Body of pancreas (tissue), 4 donors: ENCODE measurements at regions not wholly inside any gene's neighbourhood (a gene's known extent, or its start where the extent isn't known, plus 50 kb on each side); places are given as distances from the start of the nearest gene placed in this dataset.

Experiments
- ATAC-seq: fragments of 150-250 bp; one replicate; pipeline ENCODE4 v1.9.1; 2016
- DNase-seq, 4 donors: peaks; one replicate each; pipeline ENCODE4 v3.0.0-alpha.2; 2019
- H3K27ac ChIP-seq, 4 donors: fragments of 200-600 bp; sonication (generic); 1 replicate in 3 of 4; 2 replicates in 1 of 4; pipeline versions ENCODE4 v1.5.1 to v1.6.1; 2016 to 2019; ENCODE audit warnings: mild to moderate bottlenecking in 1 of 4, mixed read lengths in 1 of 4, moderate library complexity in 1 of 4
- H3K27me3 ChIP-seq, 2 donors: fragments of 200-600 bp; sonication (generic); one replicate each; pipeline ENCODE4 v1.6.0; 2016; ENCODE audit warnings: mild to moderate bottlenecking in 1 of 2
- H3K36me3 ChIP-seq, 2 donors: fragments of 200-600 bp; sonication (generic); replicated peaks in 1 of 2; 2 replicates each; pipeline ENCODE4 v1.5.1; 2016; ENCODE audit warnings: low read depth in 2 of 2; ENCODE audit not compliant: insufficient read depth in 1 of 2
- H3K4me1 ChIP-seq: fragments of 200-600 bp; sonication (generic); one replicate; pipeline ENCODE4 v1.6.0; 2016
- H3K4me3 ChIP-seq, 2 donors: fragments of 200-600 bp; sonication (generic); 1 replicate in 1 of 2; 2 replicates in 1 of 2; pipeline ENCODE4 v1.5.1; 2016 to 2019
- H3K9me3 ChIP-seq, 3 donors: fragments of 200-600 bp; sonication (generic); 1 replicate in 2 of 3; 2 replicates in 1 of 3; pipeline ENCODE4 v1.5.1; 2016
- POLR2A ChIP-seq, 3 donors: fragments of 450-650 bp; IDR thresholded peaks; one replicate each; pipeline ENCODE4 v1.6.1; 2016; ENCODE audit warnings: antibody characterized with exemption in 3 of 3, mild to moderate bottlenecking in 2 of 3
- WGBS, 2 donors: methylation state at CpG; one replicate each; pipeline ENCODE4 v1.1.5; 2017; 5-methylcytosine and 5-hydroxymethylcytosine counted together
- intact Hi-C: fragments of 100-400 bp; cut with DNase I; formaldehyde crosslinking; loops from one replicate; pipeline ENCODE4 v1.15.1; 2023
- TF ChIP-seq, protein P1 (sequence below), 7 experiments: fragments of 450-650 bp in 4 of 7; fragments of 200-600 bp in 3 of 7; sonication (generic) in 3 of 7; IDR thresholded peaks; one replicate each; pipeline ENCODE4 v1.5.1; 2016 to 2019; ENCODE audit warnings: antibody characterized with exemption in 7 of 7

DNA sequence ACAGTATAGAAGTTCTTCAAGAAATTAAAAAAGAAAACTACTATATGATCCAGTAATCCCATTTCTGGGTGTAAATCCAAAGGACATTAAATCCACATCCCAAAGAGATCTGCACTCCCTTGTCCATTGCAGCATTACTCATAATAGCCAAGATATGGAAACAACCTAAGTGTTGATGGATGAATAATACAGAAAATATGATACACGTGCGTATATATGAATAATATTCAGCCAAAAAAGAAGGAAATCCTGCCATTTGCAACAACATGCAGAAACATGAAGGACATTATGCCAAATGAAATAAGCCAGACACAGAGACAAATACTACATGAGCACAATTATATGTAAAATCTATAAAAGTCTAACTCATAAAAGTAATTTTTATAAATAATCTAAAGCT lies 306.3 kb upstream of the ANO3 start:
- DNase-seq (no peak), ATAC-seq (no peak)
- no peaks in the 10 kb centered on the region for H3K9me3 ChIP-seq
- intact Hi-C loops, result no loop called here
- TF ChIP-seq, protein P1, sequence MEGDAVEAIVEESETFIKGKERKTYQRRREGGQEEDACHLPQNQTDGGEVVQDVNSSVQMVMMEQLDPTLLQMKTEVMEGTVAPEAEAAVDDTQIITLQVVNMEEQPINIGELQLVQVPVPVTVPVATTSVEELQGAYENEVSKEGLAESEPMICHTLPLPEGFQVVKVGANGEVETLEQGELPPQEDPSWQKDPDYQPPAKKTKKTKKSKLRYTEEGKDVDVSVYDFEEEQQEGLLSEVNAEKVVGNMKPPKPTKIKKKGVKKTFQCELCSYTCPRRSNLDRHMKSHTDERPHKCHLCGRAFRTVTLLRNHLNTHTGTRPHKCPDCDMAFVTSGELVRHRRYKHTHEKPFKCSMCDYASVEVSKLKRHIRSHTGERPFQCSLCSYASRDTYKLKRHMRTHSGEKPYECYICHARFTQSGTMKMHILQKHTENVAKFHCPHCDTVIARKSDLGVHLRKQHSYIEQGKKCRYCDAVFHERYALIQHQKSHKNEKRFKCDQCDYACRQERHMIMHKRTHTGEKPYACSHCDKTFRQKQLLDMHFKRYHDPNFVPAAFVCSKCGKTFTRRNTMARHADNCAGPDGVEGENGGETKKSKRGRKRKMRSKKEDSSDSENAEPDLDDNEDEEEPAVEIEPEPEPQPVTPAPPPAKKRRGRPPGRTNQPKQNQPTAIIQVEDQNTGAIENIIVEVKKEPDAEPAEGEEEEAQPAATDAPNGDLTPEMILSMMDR (IDR thresholded peaks at IDR 0.05), result no peak
- no peak for TF ChIP-seq POLR2A (IDR thresholded peaks at IDR 0.05)
- H3K27ac ChIP-seq, result no peak overlapping the region
- no peaks in the 10 kb centered on the region for H3K36me3 ChIP-seq
- no peaks in the 10 kb centered on the region for H3K27me3 ChIP-seq
- WGBS, 2 donors, result 83 to 90% methylated on average over 2 of the region's 2 CpGs
- H3K4me3 ChIP-seq, result no peak overlapping the region
- peaks cover 9% of the 10 kb centered on the region for H3K4me1 ChIP-seq

DNA sequence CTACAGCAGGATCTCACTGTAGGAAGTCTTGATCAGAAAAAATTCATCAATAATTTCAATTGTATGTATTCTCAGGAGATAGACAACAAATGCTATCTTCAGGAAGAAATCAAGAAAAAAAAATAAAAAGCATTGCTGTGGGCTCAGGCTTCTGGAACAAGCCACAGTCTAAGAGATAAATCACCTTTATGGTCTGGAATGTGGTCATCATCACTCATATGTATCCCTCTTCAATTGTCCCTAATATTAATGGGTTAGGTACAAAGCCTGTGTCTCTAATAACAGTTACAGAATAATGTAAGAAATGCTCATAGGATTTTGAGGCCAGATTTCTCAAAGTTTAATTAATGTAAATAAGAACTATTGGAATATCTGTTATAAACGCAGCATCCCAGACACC lies 305.9 kb upstream of the ANO3 start:
- intact Hi-C loops, result no loop called here
- 61 to 77% methylated on average over 1 of the region's 1 CpG for WGBS, 2 donors

DNA sequence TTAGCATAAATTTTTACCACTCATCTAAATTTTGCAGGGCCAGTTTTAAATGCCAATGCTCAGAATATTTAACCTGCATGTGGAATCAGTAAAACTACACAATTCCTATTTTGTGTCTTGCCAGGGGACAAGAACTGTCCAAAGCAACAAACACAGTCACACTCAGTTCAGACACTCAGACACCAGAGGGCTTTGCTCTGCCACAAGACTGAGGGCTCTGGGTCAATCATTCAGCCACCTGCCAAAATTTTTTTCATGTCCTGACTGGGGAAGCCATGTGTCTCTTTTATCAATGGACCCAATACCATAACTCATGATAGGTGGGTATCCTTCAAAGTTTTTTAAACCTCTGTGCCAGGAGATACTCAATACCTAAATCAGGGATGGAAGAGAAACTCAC lies 304.0 kb upstream of the ANO3 start:
- no peaks in the 10 kb centered on the region for H3K27me3 ChIP-seq
- no peak overlapping the region for H3K4me3 ChIP-seq
- intact Hi-C loops, result no loop called here
- ATAC-seq (no peak), DNase-seq (no peak)
- no peaks in the 10 kb centered on the region for H3K9me3 ChIP-seq
- no peak for TF ChIP-seq POLR2A (IDR thresholded peaks at IDR 0.05)
- TF ChIP-seq, protein P1 (IDR thresholded peaks at IDR 0.05), result no peak
- H3K27ac ChIP-seq, result no peak overlapping the region
- peaks cover 9% of the 10 kb centered on the region for H3K4me1 ChIP-seq
- no peaks in the 10 kb centered on the region for H3K36me3 ChIP-seq

More for the DNA sequence above, 305.9 kb upstream of the ANO3 start:
- H3K27ac ChIP-seq, result no peak overlapping the region
- no peak for TF ChIP-seq POLR2A (IDR thresholded peaks at IDR 0.05)
- TF ChIP-seq, protein P1 (IDR thresholded peaks at IDR 0.05), result no peak
- ATAC-seq (no peak), DNase-seq (no peak)
- peaks cover 9% of the 10 kb centered on the region for H3K4me1 ChIP-seq
- no peaks in the 10 kb centered on the region for H3K36me3 ChIP-seq
- H3K4me3 ChIP-seq, result no peak overlapping the region
- no peaks in the 10 kb centered on the region for H3K27me3 ChIP-seq
- H3K9me3 ChIP-seq, result no peaks in the 10 kb centered on the region

DNA sequence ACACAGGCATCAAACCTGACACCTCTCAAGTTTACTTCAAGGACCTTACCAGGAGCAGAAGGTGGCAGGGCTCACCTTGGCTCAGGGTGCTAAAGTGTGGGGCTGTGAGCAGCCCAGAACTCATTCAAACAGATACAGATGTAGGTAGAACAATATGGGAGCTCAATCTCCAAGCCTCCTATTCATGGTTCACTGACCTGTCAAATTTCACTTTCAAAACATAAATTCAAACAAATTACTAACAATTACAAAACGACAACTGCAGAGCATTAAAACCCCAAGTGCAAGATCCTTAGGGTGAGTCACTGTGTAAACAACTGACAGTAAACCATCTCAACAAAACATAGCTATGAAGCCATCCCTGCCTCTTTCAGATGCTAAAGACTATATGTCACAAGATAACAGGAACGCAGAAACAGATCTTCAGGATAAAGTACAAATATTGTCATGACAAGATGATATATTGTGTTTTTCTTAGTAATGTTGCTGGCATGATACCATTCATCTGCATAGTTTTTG lies 303.5 kb upstream of the ANO3 start:
- Histone ChIP-seq H3K4me1 (peaks cover 4% of the 10 kb centered on the region), H3K27me3 (no peaks in the 10 kb centered on the region), H3K9me3 (no peaks in the 10 kb centered on the region), H3K27ac (no peak overlapping the region), H3K4me3 (no peak overlapping the region), H3K36me3 (no peaks in the 10 kb centered on the region)
- DNase-seq, result no peak
- no peak for ATAC-seq
- TF ChIP-seq, protein P1 (IDR thresholded peaks at IDR 0.05), result no peak
- no peak for TF ChIP-seq POLR2A (IDR thresholded peaks at IDR 0.05)
- intact Hi-C loops, result no loop called here
- WGBS, 2 donors, result 40 to 41% methylated on average over 2 of the region's 2 CpGs

DNA sequence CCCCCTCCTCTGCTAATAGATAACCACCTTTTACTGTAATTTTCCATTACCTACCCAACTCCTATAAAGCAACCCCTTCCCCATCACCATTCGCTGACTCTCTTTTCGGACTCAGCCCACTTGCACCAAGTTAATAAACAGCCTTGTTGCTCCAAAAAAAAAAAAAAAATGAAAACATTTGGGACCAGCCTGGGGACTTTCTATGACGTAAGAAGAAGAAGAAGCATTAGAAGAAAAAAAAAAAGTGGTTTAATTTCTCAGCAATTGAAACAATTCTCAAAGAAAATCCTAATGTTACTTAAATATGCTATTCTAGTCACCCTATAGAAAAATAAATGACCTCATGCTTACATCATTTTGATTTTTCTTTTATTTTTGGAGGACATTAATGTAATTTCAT lies 301.5 kb upstream of the ANO3 start:
- no peak for TF ChIP-seq POLR2A (IDR thresholded peaks at IDR 0.05)
- TF ChIP-seq, protein P1 (IDR thresholded peaks at IDR 0.05), result no peak
- intact Hi-C loops, result no loop called here
- Histone ChIP-seq H3K9me3 (no peaks in the 10 kb centered on the region), H3K36me3 (no peaks in the 10 kb centered on the region), H3K27me3 (no peaks in the 10 kb centered on the region), H3K4me3 (no peak overlapping the region), H3K27ac (no peak overlapping the region), H3K4me1 (no peaks in the 10 kb centered on the region)
- ATAC-seq (no peak), DNase-seq (no peak)
- WGBS, 2 donors, result 73 to 81% methylated on average over 3 of the region's 3 CpGs
